Caco-2 (cell line): ENCODE measurements at regions not wholly inside any gene's neighbourhood (a gene's known extent, or its start where the extent isn't known, plus 50 kb on each side); places are given as distances from the start of the nearest gene placed in this dataset.

Source experiments
- BruUV-seq: library from RNA; stranded (reverse); fragments of 400-500 nt; replicated peaks from 2 replicates; lab custom pipeline; 2021; lab: Mats Ljungman, UMichigan
- CTCF ChIA-PET: fragments of 300-600 bp; sonication (Branson Sonifier 250); formaldehyde crosslinking; loops from one replicate; lab custom pipeline; 2022; ENCODE audit warnings: antibody characterized with exemption; lab: Charles Lee
- POLR2A ChIA-PET: fragments of 300-600 bp; sonication (Branson Sonifier 250); formaldehyde crosslinking; loops from one replicate; lab custom pipeline; 2022; ENCODE audit warnings: antibody characterized with exemption; lab: Charles Lee
- DNase-seq, 2 experiments: peaks; one replicate each; pipeline versions ENCODE4 v3.0.0 to v3.0.0-alpha.2; 2020 to 2022
- H3K27me3 ChIP-seq: replicated peaks from 2 replicates; pipeline ENCODE4 v1.6.0; 2011; ENCODE audit warnings: low read length; ENCODE audit not compliant: control insufficient read depth, insufficient read depth
- H3K36me3 ChIP-seq: 2 replicates; pipeline ENCODE4 v1.5.1; 2011; ENCODE audit warnings: low read length; ENCODE audit not compliant: control insufficient read depth, insufficient read depth
- H3K4me1 ChIP-seq: fragments of 250-450 bp; sonication (Bioruptor Pico); 2 replicates; pipeline ENCODE4 v1.5.1; 2020; ENCODE audit warnings: mild to moderate bottlenecking
- H3K4me3 ChIP-seq: 2 replicates; pipeline ENCODE4 v1.5.1; 2011; ENCODE audit warnings: low read depth, mild to moderate bottlenecking, control low read depth, low read length
- H3K9me3 ChIP-seq: fragments of 250-450 bp; sonication (Bioruptor Pico); 2 replicates; pipeline ENCODE4 v1.5.1; 2020; ENCODE audit warnings: mild to moderate bottlenecking, moderate library complexity
- H3K27ac Mint-ChIP-seq: one replicate; pipeline ENCODE4 v1.8.0; 2022; ENCODE audit warnings: mixed read lengths; ENCODE audit not compliant: unreplicated experiment
- H3K27me3 Mint-ChIP-seq: one replicate; pipeline ENCODE4 v1.8.0; 2022; ENCODE audit warnings: mixed read lengths; ENCODE audit not compliant: insufficient read depth, unreplicated experiment
- H3K36me3 Mint-ChIP-seq: one replicate; pipeline ENCODE4 v1.8.0; 2022; ENCODE audit warnings: mild to moderate bottlenecking, mixed read lengths; ENCODE audit not compliant: insufficient read depth, unreplicated experiment
- H3K4me1 Mint-ChIP-seq: one replicate; pipeline ENCODE4 v1.8.0; 2022; ENCODE audit warnings: low read depth, mixed read lengths; ENCODE audit not compliant: unreplicated experiment
- H3K4me3 Mint-ChIP-seq: one replicate; pipeline ENCODE4 v1.8.0; 2022; ENCODE audit warnings: mild to moderate bottlenecking, moderate library complexity, mixed read lengths; ENCODE audit not compliant: unreplicated experiment
- H3K9me3 Mint-ChIP-seq: one replicate; pipeline ENCODE4 v1.8.0; 2022; ENCODE audit warnings: mixed read lengths; ENCODE audit not compliant: unreplicated experiment
- CTCF ChIP-seq, 2 experiments: fragments of 200-600 bp in 1 of 2; IDR thresholded peaks; 1 replicate in 1 of 2; 2 replicates in 1 of 2; pipeline versions ENCODE4 v1.5.1 to v1.8.0; 2011 to 2022; ENCODE audit warnings: antibody characterized with exemption in 1 of 2, control low read depth in 1 of 2, inconsistent platforms in 1 of 2, low read depth in 1 of 2, low read length in 1 of 2, mild to moderate bottlenecking in 1 of 2, moderate library complexity in 1 of 2; ENCODE audit not compliant: insufficient read depth in 1 of 2, severe bottlenecking in 1 of 2, unreplicated experiment in 1 of 2
- intact Hi-C: fragments of 100-400 bp; cut with micrococcal nuclease; formaldehyde crosslinking; loops from one replicate; pipeline ENCODE4 v1.10.0; 2022; ENCODE audit not compliant: unreplicated experiment

GRCh38 chr14:33859306-33859705 is 91.6 kb downstream of the EGLN3 start:
- Mint-ChIP-seq H3K36me3 (no peaks in the 10 kb centered on the region), H3K4me3 (no peak overlapping the region), H3K27me3 (no peaks in the 10 kb centered on the region), H3K4me1 (no peaks in the 10 kb centered on the region), H3K27ac (no peak overlapping the region), H3K9me3 (no peaks in the 10 kb centered on the region)
- intact Hi-C loops: no loop called here
- no peak for TF ChIP-seq CTCF (IDR thresholded peaks at IDR 0.05; ENCODE audit: insufficient read depth in 1 of 2, low read depth in 1 of 2, low read length in 1 of 2, severe bottlenecking in 1 of 2, unreplicated experiment in 1 of 2)
- no peak overlapping the region for H3K4me3 ChIP-seq
- ChIA-PET CTCF (interaction anchor here (1.1 kb wide), 1 partner anchor 10 kb away, joined by 5 read pairs; no protein-coding TSS in a partner anchor), POLR2A (no interaction called here)
- no peak for DNase-seq
- H3K27me3 ChIP-seq: no peaks in the 10 kb centered on the region
- no peaks in the 10 kb centered on the region for H3K36me3 ChIP-seq
- H3K4me1 ChIP-seq: no peaks in the 10 kb centered on the region
- BruUV-seq: no TSS peak
- H3K9me3 ChIP-seq: no peaks in the 10 kb centered on the region

GRCh38 chr14:33857650-33858049 is 93.2 kb downstream of the EGLN3 start:
- no peaks in the 10 kb centered on the region for H3K9me3 Mint-ChIP-seq
- ChIA-PET CTCF (no interaction called here), POLR2A (no interaction called here)
- intact Hi-C loops: no loop called here
- no peaks in the 10 kb centered on the region for H3K9me3 ChIP-seq
- no peaks in the 10 kb centered on the region for H3K27me3 Mint-ChIP-seq
- H3K4me3 Mint-ChIP-seq: no peak overlapping the region
- H3K27ac Mint-ChIP-seq: no peak overlapping the region
- no peaks in the 10 kb centered on the region for H3K36me3 ChIP-seq
- H3K27me3 ChIP-seq: no peaks in the 10 kb centered on the region
- DNase-seq: no peak
- no peak for TF ChIP-seq CTCF (IDR thresholded peaks at IDR 0.05; ENCODE audit: insufficient read depth in 1 of 2, low read depth in 1 of 2, low read length in 1 of 2, severe bottlenecking in 1 of 2, unreplicated experiment in 1 of 2)
- BruUV-seq: no TSS peak
- H3K36me3 Mint-ChIP-seq: no peaks in the 10 kb centered on the region
- H3K4me1 ChIP-seq: no peaks in the 10 kb centered on the region
- H3K4me1 Mint-ChIP-seq: no peaks in the 10 kb centered on the region
- H3K4me3 ChIP-seq: no peak overlapping the region

GRCh38 chr14:33855672-33856071 is 95.2 kb downstream of the EGLN3 start:
- intact Hi-C loops: no loop called here
- H3K4me3 ChIP-seq: no peak overlapping the region
- no peak overlapping the region for H3K27ac Mint-ChIP-seq
- no peak for DNase-seq
- no peaks in the 10 kb centered on the region for H3K27me3 Mint-ChIP-seq
- BruUV-seq: no TSS peak
- TF ChIP-seq CTCF (IDR thresholded peaks at IDR 0.05; ENCODE audit: insufficient read depth in 1 of 2, low read depth in 1 of 2, low read length in 1 of 2, severe bottlenecking in 1 of 2, unreplicated experiment in 1 of 2): no peak
- H3K36me3 ChIP-seq: no peaks in the 10 kb centered on the region
- H3K4me3 Mint-ChIP-seq: no peak overlapping the region
- no peaks in the 10 kb centered on the region for H3K4me1 ChIP-seq
- no peaks in the 10 kb centered on the region for H3K9me3 ChIP-seq
- ChIA-PET CTCF (interaction anchor here (1.1 kb wide), 1 partner anchor 12 kb away, joined by 3 read pairs; no protein-coding TSS in a partner anchor), POLR2A (no interaction called here)
- no peaks in the 10 kb centered on the region for H3K27me3 ChIP-seq
- no peaks in the 10 kb centered on the region for H3K36me3 Mint-ChIP-seq
- H3K4me1 Mint-ChIP-seq: peaks cover 6% of the 10 kb centered on the region
- no peaks in the 10 kb centered on the region for H3K9me3 Mint-ChIP-seq
